ENCODE measurements at regions not wholly inside any gene's neighbourhood (a gene's known extent, or its start where the extent isn't known, plus 50 kb on each side); places are given as distances from the start of the nearest gene placed in this dataset.

GRCh38 chr7:15105711-15106110 lies 203.2 kb upstream of the DGKB start:
- Mint-ChIP-seq H3K4me3 (no peak overlapping the region), H3K36me3 (ENCODE audit: insufficient read depth in 1 of 3, low read depth in 3 of 3) (no peaks in the 10 kb centered on the region), H3K9me3 (peaks cover 0 to 3% of the 10 kb centered on the region in 2 experiments; a peak in 1 of 5 replicates), H3K27me3 (ENCODE audit: low read depth) (no peaks in the 10 kb centered on the region), H3K4me1 (no peaks in the 10 kb centered on the region), H3K27ac (no peak overlapping the region)
- WGBS (ENCODE audit: extremely low coverage, insufficient read length, low lambda C conversion rate) = no CpG with 5 or more reads among the region's 3 CpGs
- Histone ChIP-seq H2AK5ac (ENCODE audit: insufficient read length, low read length) (no peak overlapping the region), H3K79me1 (ENCODE audit: insufficient read depth, low read depth, low read length, poor library complexity, severe bottlenecking) (no peaks in the 10 kb centered on the region), H3K27ac (ENCODE audit: insufficient read length, low read depth, low read length) (no peak overlapping the region), H3K14ac (ENCODE audit: insufficient read depth, low read length) (no peak overlapping the region), H3K4me1 (ENCODE audit: insufficient read depth, low read length) (no peaks in the 10 kb centered on the region), H3K27me3 (ENCODE audit: insufficient read depth, low read length) (no peaks in the 10 kb centered on the region), H3K56ac (ENCODE audit: insufficient read length, low read depth, low read length) (no peak overlapping the region), H2BK12ac (ENCODE audit: insufficient read length, low read depth, low read length) (no peak overlapping the region), H3K18ac (ENCODE audit: insufficient read length, low read depth, low read length) (no peak overlapping the region), H2BK20ac (ENCODE audit: low read depth, low read length, poor library complexity, severe bottlenecking) (no peak overlapping the region), H4K5ac (ENCODE audit: insufficient read length, low read depth, low read length) (no peak overlapping the region), H3K9me3 (ENCODE audit: control insufficient read depth, low read depth, low read length) (no peaks in the 10 kb centered on the region), H2AFZ (ENCODE audit: low read length) (no peak overlapping the region), H3K79me2 (ENCODE audit: insufficient read depth, low read length) (no peaks in the 10 kb centered on the region), H3K4ac (ENCODE audit: low read depth, low read length) (no peak overlapping the region), H4K91ac (ENCODE audit: insufficient read length, low read depth, low read length) (no peak overlapping the region), H3K23me2 (ENCODE audit: insufficient read length, low read depth, low read length, poor library complexity, severe bottlenecking) (no peaks in the 10 kb centered on the region), H4K20me1 (ENCODE audit: control insufficient read depth, insufficient read depth, insufficient read length) (no peaks in the 10 kb centered on the region), H3T11ph (ENCODE audit: low read length) (no peak overlapping the region), H4K8ac (replicated peaks; ENCODE audit: insufficient read length, low read depth, low read length) (no peak overlapping the region), H2BK120ac (ENCODE audit: low read depth, low read length, poor library complexity, severe bottlenecking) (no peak overlapping the region), H3K4me2 (ENCODE audit: insufficient read depth, insufficient read length, low read length) (no peak overlapping the region), H2BK15ac (ENCODE audit: low read depth, low read length) (no peak overlapping the region), H3K23ac (ENCODE audit: insufficient read length, low read depth, low read length) (no peak overlapping the region), H2BK5ac (ENCODE audit: insufficient read length, low read length) (no peak overlapping the region), H3K9ac (ENCODE audit: extremely low read depth, insufficient read length, low read length) (no peak overlapping the region)
- no peak for TF ChIP-seq CTCF (conservative IDR thresholded peaks at IDR 0.05)
- no peak for DNase-seq

Measured in H9 (cell line).